ENCODE measurements at regions not wholly inside any gene's neighbourhood (a gene's known extent, or its start where the extent isn't known, plus 50 kb on each side); places are given as distances from the start of the nearest gene placed in this dataset.

DNA sequence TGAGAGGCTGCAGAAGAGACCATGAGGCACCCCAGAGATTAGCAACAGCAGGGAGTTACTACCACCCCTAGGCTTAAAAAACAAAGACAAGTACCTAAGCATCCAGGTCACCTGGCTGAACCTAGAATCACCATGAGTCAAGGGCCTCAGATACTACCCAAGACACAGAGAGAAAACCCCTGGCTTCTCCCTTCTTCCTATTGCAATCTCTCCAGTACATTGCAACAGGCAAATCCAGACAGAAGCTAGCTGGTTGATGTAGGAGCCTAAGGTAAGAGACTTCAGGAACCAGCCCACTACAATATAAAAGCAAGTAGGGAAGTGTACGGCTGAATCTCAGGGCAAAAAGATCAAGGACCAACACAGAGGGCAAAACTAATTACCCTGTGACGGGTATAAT is 367.2 kb downstream of the PLPP3 start (continued):
- TF ChIP-seq AFF4 (CRISPR knock-in tag; IDR thresholded peaks at IDR 0.05; ENCODE audit: borderline replicate concordance): no peak
- no peak for TF ChIP-seq JUN (CRISPR knock-in tag; IDR thresholded peaks at IDR 0.05)
- TF ChIP-seq ELF4 (CRISPR knock-in tag; IDR thresholded peaks at IDR 0.05; ENCODE audit: low read depth): no peak
- TF ChIP-seq, protein P1, sequence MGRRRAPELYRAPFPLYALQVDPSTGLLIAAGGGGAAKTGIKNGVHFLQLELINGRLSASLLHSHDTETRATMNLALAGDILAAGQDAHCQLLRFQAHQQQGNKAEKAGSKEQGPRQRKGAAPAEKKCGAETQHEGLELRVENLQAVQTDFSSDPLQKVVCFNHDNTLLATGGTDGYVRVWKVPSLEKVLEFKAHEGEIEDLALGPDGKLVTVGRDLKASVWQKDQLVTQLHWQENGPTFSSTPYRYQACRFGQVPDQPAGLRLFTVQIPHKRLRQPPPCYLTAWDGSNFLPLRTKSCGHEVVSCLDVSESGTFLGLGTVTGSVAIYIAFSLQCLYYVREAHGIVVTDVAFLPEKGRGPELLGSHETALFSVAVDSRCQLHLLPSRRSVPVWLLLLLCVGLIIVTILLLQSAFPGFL (CRISPR knock-in tag; IDR thresholded peaks at IDR 0.05; ENCODE audit: borderline replicate concordance): no peak
- TF ChIP-seq ZMAT4 (CRISPR knock-in tag; IDR thresholded peaks at IDR 0.05): no peak
- TF ChIP-seq, protein P2, sequence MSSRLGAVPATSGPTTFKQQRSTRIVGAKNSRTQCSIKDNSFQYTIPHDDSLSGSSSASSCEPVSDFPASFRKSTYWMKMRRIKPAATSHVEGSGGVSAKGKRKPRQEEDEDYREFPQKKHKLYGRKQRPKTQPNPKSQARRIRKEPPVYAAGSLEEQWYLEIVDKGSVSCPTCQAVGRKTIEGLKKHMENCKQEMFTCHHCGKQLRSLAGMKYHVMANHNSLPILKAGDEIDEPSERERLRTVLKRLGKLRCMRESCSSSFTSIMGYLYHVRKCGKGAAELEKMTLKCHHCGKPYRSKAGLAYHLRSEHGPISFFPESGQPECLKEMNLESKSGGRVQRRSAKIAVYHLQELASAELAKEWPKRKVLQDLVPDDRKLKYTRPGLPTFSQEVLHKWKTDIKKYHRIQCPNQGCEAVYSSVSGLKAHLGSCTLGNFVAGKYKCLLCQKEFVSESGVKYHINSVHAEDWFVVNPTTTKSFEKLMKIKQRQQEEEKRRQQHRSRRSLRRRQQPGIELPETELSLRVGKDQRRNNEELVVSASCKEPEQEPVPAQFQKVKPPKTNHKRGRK (CRISPR knock-in tag; IDR thresholded peaks at IDR 0.05; ENCODE audit: borderline replicate concordance): no peak
- TF ChIP-seq MYBL2 (CRISPR knock-in tag; IDR thresholded peaks at IDR 0.05): no peak

GRCh38 chr1:56206391-56206790 is 373.0 kb downstream of the PLPP3 start:
- H3K27ac Mint-ChIP-seq: no peak overlapping the region
- no peaks in the 10 kb centered on the region for H3K27me3 Mint-ChIP-seq (ENCODE audit: low read depth)
- H3K4me1 Mint-ChIP-seq: no peaks in the 10 kb centered on the region
- CTCF ChIA-PET: interaction anchor here (0.8 to 0.9 kb wide), 2 partner anchors 17 to 615 kb away, joined by 3 read pairs; no protein-coding TSS in a partner anchor
- peaks cover 13% of the 10 kb centered on the region for H3K9me3 Mint-ChIP-seq
- POLR2A ChIA-PET: no interaction called here
- TF ChIP-seq OVOL2 (CRISPR knock-in tag; IDR thresholded peaks at IDR 0.05; ENCODE audit: borderline replicate concordance) (no peak), ATF1 (CRISPR knock-in tag; IDR thresholded peaks at IDR 0.05) (no peak), NR3C1 (CRISPR knock-in tag; conservative IDR thresholded peaks at IDR 0.05; ENCODE audit: low read depth) (no peak), ZNF121 (CRISPR knock-in tag; IDR thresholded peaks at IDR 0.05) (no peak)
- TF ChIP-seq, protein P3, sequence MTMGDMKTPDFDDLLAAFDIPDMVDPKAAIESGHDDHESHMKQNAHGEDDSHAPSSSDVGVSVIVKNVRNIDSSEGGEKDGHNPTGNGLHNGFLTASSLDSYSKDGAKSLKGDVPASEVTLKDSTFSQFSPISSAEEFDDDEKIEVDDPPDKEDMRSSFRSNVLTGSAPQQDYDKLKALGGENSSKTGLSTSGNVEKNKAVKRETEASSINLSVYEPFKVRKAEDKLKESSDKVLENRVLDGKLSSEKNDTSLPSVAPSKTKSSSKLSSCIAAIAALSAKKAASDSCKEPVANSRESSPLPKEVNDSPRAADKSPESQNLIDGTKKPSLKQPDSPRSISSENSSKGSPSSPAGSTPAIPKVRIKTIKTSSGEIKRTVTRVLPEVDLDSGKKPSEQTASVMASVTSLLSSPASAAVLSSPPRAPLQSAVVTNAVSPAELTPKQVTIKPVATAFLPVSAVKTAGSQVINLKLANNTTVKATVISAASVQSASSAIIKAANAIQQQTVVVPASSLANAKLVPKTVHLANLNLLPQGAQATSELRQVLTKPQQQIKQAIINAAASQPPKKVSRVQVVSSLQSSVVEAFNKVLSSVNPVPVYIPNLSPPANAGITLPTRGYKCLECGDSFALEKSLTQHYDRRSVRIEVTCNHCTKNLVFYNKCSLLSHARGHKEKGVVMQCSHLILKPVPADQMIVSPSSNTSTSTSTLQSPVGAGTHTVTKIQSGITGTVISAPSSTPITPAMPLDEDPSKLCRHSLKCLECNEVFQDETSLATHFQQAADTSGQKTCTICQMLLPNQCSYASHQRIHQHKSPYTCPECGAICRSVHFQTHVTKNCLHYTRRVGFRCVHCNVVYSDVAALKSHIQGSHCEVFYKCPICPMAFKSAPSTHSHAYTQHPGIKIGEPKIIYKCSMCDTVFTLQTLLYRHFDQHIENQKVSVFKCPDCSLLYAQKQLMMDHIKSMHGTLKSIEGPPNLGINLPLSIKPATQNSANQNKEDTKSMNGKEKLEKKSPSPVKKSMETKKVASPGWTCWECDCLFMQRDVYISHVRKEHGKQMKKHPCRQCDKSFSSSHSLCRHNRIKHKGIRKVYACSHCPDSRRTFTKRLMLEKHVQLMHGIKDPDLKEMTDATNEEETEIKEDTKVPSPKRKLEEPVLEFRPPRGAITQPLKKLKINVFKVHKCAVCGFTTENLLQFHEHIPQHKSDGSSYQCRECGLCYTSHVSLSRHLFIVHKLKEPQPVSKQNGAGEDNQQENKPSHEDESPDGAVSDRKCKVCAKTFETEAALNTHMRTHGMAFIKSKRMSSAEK (CRISPR knock-in tag; IDR thresholded peaks at IDR 0.05; ENCODE audit: borderline replicate concordance): no peak
- no peak overlapping the region for H3K4me3 Mint-ChIP-seq
- DNase-seq (ENCODE audit: low spot score) (no peak), ATAC-seq (no peak)
- 0 out of 2 replicates have a peak, but pooled peaks cover 3% of the 10 kb centered on the region for H3K36me3 Mint-ChIP-seq
